ENCODE measurements at regions not wholly inside any gene's neighbourhood (a gene's known extent, or its start where the extent isn't known, plus 50 kb on each side); places are given as distances from the start of the nearest gene placed in this dataset.
A peak's percentile ranks its signal among the peaks of the same experiment; 100 is the strongest.
"Not testable (repeated sequence)": the region's sequence is repeated elsewhere in the genome, so short reads cannot be mapped to it uniquely, and the experiment has no call there.

GRCh38 chr3:35950021-35950420 lies 310.7 kb downstream of the ARPP21 start:
- DNase-seq: no peak

GRCh38 chr3:35954413-35954812 lies 315.1 kb downstream of the ARPP21 start:
- DNase-seq: no peak

- no peak for DNase-seq
Observed at GRCh38 chr3:35965908-35966307, 326.6 kb downstream of the ARPP21 start.

GRCh38 chr3:35966629-35967464 lies 327.5 kb downstream of the ARPP21 start:
- DNase-seq: no peak

GRCh38 chr3:35968043-35968622 lies 328.8 kb downstream of the ARPP21 start:
- DNase-seq: no peak

- no peak for DNase-seq
Observed at GRCh38 chr3:35969406-35969805, 330.1 kb downstream of the ARPP21 start.

- no peak for DNase-seq
Observed at GRCh38 chr3:35970793-35971192, 331.5 kb downstream of the ARPP21 start.

- no peak for DNase-seq
Observed at GRCh38 chr3:35971686-35972085, 332.4 kb downstream of the ARPP21 start.

- no peak for DNase-seq
Observed at GRCh38 chr3:35974872-35975271, 335.5 kb downstream of the ARPP21 start.

- no peak for DNase-seq
Observed at GRCh38 chr3:35986161-35986560, 346.8 kb downstream of the ARPP21 start.

- DNase-seq: no peak
Observed at GRCh38 chr3:35987386-35987785, 348.1 kb downstream of the ARPP21 start.

- no peak for DNase-seq
Observed at GRCh38 chr3:35992041-35992440, 352.7 kb downstream of the ARPP21 start.

- no peak for DNase-seq
Observed at GRCh38 chr3:36011791-36012190, 368.5 kb upstream of the STAC start.

GRCh38 chr3:36013425-36013824 lies 366.9 kb upstream of the STAC start:
- no peak for DNase-seq

- DNase-seq: no peak
Observed at GRCh38 chr3:36025232-36025631, 355.1 kb upstream of the STAC start.

GRCh38 chr3:36032180-36033047 lies 347.9 kb upstream of the STAC start:
- DNase-seq: no peak

GRCh38 chr3:36058404-36059030 lies 321.8 kb upstream of the STAC start:
- peak; percentile 76 for DNase-seq

GRCh38 chr3:36060950-36061349 lies 319.4 kb upstream of the STAC start:
- DNase-seq: no peak

- DNase-seq: no peak
Observed at GRCh38 chr3:36063992-36064391, 316.3 kb upstream of the STAC start.

GRCh38 chr3:36065321-36065720 lies 315.0 kb upstream of the STAC start:
- DNase-seq: no peak

GRCh38 chr3:36075491-36075890 lies 304.8 kb upstream of the STAC start:
- DNase-seq: no peak

GRCh38 chr3:36077320-36077719 lies 303.0 kb upstream of the STAC start:
- no peak for DNase-seq

GRCh38 chr3:36082958-36083357 lies 297.3 kb upstream of the STAC start:
- not testable (repeated sequence) for DNase-seq
